Endothelial cell of umbilical vein (primary cell): ENCODE measurements at regions not wholly inside any gene's neighbourhood (a gene's known extent, or its start where the extent isn't known, plus 50 kb on each side); places are given as distances from the start of the nearest gene placed in this dataset.

ENCODE experiments used
- CTCF ChIP-seq, 2 donors: IDR thresholded peaks; 1 replicate in 1 of 2; 2 replicates in 1 of 2; pipeline ENCODE4 v1.5.1; 2011; ENCODE audit warnings: low read length in 2 of 2, mild to moderate bottlenecking in 2 of 2, moderate library complexity in 2 of 2, control low read depth in 1 of 2, inconsistent platforms in 1 of 2, low read depth in 1 of 2; ENCODE audit not compliant: insufficient read depth in 1 of 2; ENCODE audit errors: extremely low read depth in 1 of 2
- EZH2 ChIP-seq: IDR thresholded peaks from 2 replicates; pipeline ENCODE4 v1.6.1; 2012; ENCODE audit warnings: borderline replicate concordance, low read depth, mild to moderate bottlenecking, moderate library complexity, low read length, inconsistent platforms; ENCODE audit not compliant: severe bottlenecking
- FOS ChIP-seq: IDR thresholded peaks from 2 replicates; pipeline ENCODE4 v1.6.1; 2011; ENCODE audit warnings: mild to moderate bottlenecking, low read length, moderate library complexity, borderline replicate concordance; ENCODE audit not compliant: insufficient read depth
- JUN ChIP-seq: IDR thresholded peaks from 2 replicates; pipeline ENCODE4 v1.6.1; 2011; ENCODE audit warnings: borderline replicate concordance, low read depth; ENCODE audit not compliant: insufficient read length, insufficient read depth
- MAX ChIP-seq: IDR thresholded peaks from 2 replicates; pipeline ENCODE4 v1.6.1; 2011; ENCODE audit not compliant: insufficient read depth, insufficient read length
- MYC ChIP-seq: IDR thresholded peaks from one replicate; pipeline ENCODE4 v1.6.1; 2011; ENCODE audit warnings: mild to moderate bottlenecking, low read depth, low read length
- POLR2A ChIP-seq: IDR thresholded peaks from 2 replicates; pipeline ENCODE4 v1.6.1; 2012; ENCODE audit warnings: low read depth, mild to moderate bottlenecking, control low read depth, low read length
- POLR2AphosphoS5 ChIP-seq: IDR thresholded peaks from 2 replicates; pipeline ENCODE4 v1.6.1; 2012; ENCODE audit warnings: low read depth, mild to moderate bottlenecking, control low read depth, low read length, moderate library complexity; ENCODE audit not compliant: insufficient read depth

- TF ChIP-seq POLR2AphosphoS5, result no peak
- TF ChIP-seq CTCF (IDR thresholded peaks at IDR 0.05; ENCODE audit: extremely low read depth in 1 of 2, insufficient read depth in 1 of 2, low read depth in 1 of 2, low read length in 2 of 2), result no peak
- TF ChIP-seq POLR2A, result no peak
- no peak for TF ChIP-seq EZH2
- no peak for TF ChIP-seq MYC
- TF ChIP-seq MAX, result no peak
- no peak for TF ChIP-seq FOS
- no peak for TF ChIP-seq JUN
Measured at GRCh38 chr2:226354434-226354833, 445.2 kb downstream of the IRS1 start.
